ENCODE measurements at regions not wholly inside any gene's neighbourhood (a gene's known extent, or its start where the extent isn't known, plus 50 kb on each side); places are given as distances from the start of the nearest gene placed in this dataset.

DNA sequence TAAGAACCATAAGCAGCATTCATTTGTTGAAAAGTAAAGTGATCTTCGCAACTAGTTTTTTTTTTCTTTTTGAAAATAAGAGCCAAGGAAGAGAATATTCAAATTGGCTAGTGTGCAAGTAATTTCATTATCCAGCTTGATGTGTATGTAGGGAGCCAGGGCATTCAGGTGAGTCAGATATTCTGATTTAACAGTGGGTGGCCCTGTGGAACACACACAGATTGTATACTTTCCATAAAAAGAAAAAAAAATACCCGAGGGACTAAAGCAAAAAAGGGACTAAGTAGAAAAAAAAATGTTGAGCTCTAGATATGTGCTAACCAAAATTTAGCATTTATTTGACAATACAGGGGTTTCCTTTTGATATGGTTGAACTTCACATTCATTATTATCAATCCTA lies 96.9 kb upstream of the ROPN1 start:
- Histone ChIP-seq H3K27me3 (ENCODE audit: control insufficient read depth in 2 of 2, insufficient read depth in 2 of 2, low read length in 2 of 2) (no peaks in the 10 kb centered on the region), H3K9me3 (replicated peaks; ENCODE audit: control insufficient read depth, insufficient read depth, low read length) (no peaks in the 10 kb centered on the region), H3K79me2 (ENCODE audit: control insufficient read depth, insufficient read depth, low read length) (no peaks in the 10 kb centered on the region), H3K4me1 (ENCODE audit: control insufficient read depth, extremely low read depth, insufficient read depth, low read length) (no peaks in the 10 kb centered on the region), H3K9me1 (replicated peaks; ENCODE audit: control insufficient read depth, extremely low read depth, insufficient read depth, low read length) (no peaks in the 10 kb centered on the region), H3K4me2 (ENCODE audit: insufficient read depth, low read length) (no peak overlapping the region), H3K9ac (replicated peaks; ENCODE audit: extremely low read depth, insufficient read depth, low read length) (no peak overlapping the region), H3K36me3 (ENCODE audit: control insufficient read depth in 2 of 2, extremely low read depth in 1 of 2, insufficient read depth in 2 of 2, low read length in 2 of 2) (no peaks in the 10 kb centered on the region), H4K20me1 (replicated peaks; ENCODE audit: control insufficient read depth, extremely low read depth, insufficient read depth, low read length) (no peaks in the 10 kb centered on the region), H3K27ac (ENCODE audit: insufficient read depth, low read depth, low read length) (no peak overlapping the region), H2AFZ (ENCODE audit: low read depth, low read length) (no peak overlapping the region), H3K4me3 (replicated peaks in 1 of 3; ENCODE audit: insufficient read depth in 1 of 3, low read depth in 1 of 3, low read length in 3 of 3) (no peak overlapping the region)
- FAIRE-seq = no peak
- intact Hi-C loops (cut with micrococcal nuclease) = no loop called here
- BruUV-seq (replicated peaks) = no TSS peak
- CTCF ChIA-PET = interaction anchor here (3.5 kb wide), 1 partner anchor 10 kb away, joined by 17 read pairs; no protein-coding TSS in a partner anchor
- POLR2A ChIA-PET = no interaction called here
- TF ChIP-seq EZH2 (IDR thresholded peaks at IDR 0.05; ENCODE audit: borderline replicate concordance, low read depth, low read length, severe bottlenecking) (no peak), POLR2A (IDR thresholded peaks at IDR 0.05; ENCODE audit: low read depth, low read length) (no peak), FOS (IDR thresholded peaks at IDR 0.05; ENCODE audit: borderline replicate concordance, insufficient read depth, low read length) (no peak), MYC (IDR thresholded peaks at IDR 0.05; ENCODE audit: low read depth, low read length) (no peak), POLR2AphosphoS5 (IDR thresholded peaks at IDR 0.05; ENCODE audit: insufficient read depth, low read depth, low read length) (no peak), GATA2 (IDR thresholded peaks at IDR 0.05; ENCODE audit: insufficient read depth, insufficient read length, low read depth, low read length) (no peak), JUN (IDR thresholded peaks at IDR 0.05; ENCODE audit: borderline replicate concordance, insufficient read depth, insufficient read length, low read depth) (no peak)
- TF ChIP-seq, protein P1, sequence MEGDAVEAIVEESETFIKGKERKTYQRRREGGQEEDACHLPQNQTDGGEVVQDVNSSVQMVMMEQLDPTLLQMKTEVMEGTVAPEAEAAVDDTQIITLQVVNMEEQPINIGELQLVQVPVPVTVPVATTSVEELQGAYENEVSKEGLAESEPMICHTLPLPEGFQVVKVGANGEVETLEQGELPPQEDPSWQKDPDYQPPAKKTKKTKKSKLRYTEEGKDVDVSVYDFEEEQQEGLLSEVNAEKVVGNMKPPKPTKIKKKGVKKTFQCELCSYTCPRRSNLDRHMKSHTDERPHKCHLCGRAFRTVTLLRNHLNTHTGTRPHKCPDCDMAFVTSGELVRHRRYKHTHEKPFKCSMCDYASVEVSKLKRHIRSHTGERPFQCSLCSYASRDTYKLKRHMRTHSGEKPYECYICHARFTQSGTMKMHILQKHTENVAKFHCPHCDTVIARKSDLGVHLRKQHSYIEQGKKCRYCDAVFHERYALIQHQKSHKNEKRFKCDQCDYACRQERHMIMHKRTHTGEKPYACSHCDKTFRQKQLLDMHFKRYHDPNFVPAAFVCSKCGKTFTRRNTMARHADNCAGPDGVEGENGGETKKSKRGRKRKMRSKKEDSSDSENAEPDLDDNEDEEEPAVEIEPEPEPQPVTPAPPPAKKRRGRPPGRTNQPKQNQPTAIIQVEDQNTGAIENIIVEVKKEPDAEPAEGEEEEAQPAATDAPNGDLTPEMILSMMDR (IDR thresholded peaks at IDR 0.05; ENCODE audit: extremely low read depth in 1 of 2, insufficient read depth in 1 of 2, low read depth in 1 of 2, low read length in 2 of 2) = no peak
- TF ChIP-seq, protein P2, sequence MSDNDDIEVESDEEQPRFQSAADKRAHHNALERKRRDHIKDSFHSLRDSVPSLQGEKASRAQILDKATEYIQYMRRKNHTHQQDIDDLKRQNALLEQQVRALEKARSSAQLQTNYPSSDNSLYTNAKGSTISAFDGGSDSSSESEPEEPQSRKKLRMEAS (IDR thresholded peaks at IDR 0.05; ENCODE audit: insufficient read depth, insufficient read length) = no peak
- DNase-seq (ENCODE audit: low read depth, low spot score) = no peak
- dilution Hi-C loops (cut with MboI; ENCODE audit: extremely low pct_ligation_motif_present, low sequenced_read_pairs) = no loop called here
